ENCODE measurements at regions not wholly inside any gene's neighbourhood (a gene's known extent, or its start where the extent isn't known, plus 50 kb on each side); places are given as distances from the start of the nearest gene placed in this dataset.

DNA sequence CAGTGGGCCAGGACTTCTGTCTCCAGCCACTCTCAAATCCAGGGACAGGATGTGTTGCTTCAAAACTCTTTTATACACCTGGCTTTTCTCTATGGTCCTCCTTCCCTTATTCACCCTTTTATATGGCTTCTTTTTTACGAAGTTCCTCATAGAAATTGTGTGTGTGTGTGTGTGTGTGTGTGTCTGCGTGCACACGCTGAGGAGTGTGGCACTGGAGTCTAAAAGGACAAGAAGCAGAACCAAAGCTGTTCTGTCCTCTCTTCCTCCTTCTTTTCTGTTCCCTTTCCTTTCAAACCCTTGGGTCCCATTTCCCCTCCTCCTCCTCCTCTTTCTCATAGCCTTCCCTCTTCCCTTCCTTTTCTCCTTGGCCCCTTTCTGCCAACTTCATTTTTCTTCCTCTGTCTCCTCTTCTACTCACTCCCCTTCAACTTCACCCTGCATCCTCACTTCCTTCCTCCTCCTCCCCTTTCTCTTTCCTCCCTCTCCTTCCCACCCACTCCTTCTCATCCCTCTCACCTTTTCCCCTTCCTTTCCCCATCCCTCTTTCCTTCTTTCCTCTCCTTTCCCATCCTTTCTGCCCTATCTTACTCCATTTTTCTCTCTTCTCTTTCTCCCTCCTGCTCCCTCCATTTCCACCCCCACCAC lies 360.5 kb downstream of the MID1IP1 start:
- TF ChIP-seq, protein P1, sequence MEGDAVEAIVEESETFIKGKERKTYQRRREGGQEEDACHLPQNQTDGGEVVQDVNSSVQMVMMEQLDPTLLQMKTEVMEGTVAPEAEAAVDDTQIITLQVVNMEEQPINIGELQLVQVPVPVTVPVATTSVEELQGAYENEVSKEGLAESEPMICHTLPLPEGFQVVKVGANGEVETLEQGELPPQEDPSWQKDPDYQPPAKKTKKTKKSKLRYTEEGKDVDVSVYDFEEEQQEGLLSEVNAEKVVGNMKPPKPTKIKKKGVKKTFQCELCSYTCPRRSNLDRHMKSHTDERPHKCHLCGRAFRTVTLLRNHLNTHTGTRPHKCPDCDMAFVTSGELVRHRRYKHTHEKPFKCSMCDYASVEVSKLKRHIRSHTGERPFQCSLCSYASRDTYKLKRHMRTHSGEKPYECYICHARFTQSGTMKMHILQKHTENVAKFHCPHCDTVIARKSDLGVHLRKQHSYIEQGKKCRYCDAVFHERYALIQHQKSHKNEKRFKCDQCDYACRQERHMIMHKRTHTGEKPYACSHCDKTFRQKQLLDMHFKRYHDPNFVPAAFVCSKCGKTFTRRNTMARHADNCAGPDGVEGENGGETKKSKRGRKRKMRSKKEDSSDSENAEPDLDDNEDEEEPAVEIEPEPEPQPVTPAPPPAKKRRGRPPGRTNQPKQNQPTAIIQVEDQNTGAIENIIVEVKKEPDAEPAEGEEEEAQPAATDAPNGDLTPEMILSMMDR (IDR thresholded peaks at IDR 0.05; ENCODE audit: borderline replicate concordance, insufficient read depth, low read depth, low read length) = no peak
- H3K4me3 ChIP-seq (ENCODE audit: low read depth, low read length) = no peak overlapping the region

- H3K4me3 ChIP-seq (ENCODE audit: low read depth, low read length) = no peak overlapping the region
- TF ChIP-seq, protein P1 (IDR thresholded peaks at IDR 0.05; ENCODE audit: borderline replicate concordance, insufficient read depth, low read depth, low read length) = 0 out of 2 replicates have a peak, but pooled peaks have one; percentile 12
Measured at GRCh38 chrX:39162322-39162735, 361.1 kb downstream of the MID1IP1 start.

DNA sequence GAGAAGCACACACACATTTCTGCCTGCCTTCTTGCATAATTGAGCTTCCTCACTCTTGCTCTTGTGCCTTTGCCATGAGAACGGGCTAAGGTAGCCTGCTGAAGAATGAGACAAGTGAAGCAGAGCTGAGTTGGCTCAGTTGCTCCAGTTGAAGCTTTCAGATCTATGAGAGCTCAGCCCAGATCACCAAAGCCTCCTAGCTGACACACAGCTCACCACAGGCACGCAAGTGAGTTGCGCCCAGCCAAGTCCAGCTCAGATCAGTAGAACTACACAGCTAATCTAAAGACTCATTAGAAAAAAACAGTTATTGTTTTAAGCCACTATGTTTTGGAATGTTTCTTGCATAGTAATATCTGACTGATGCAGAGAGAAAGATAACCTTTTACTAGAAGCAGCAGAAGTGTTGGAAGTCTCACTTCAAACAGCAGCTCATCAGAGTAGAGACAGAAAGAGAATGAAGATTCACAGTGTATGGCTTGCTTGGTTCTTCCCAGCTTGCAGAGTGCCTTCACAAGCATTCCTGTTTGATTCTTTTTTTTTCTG lies 362.4 kb downstream of the MID1IP1 start:
- TF ChIP-seq, protein P1 (IDR thresholded peaks at IDR 0.05; ENCODE audit: borderline replicate concordance, insufficient read depth, low read depth, low read length) = no peak

GRCh38 chrX:39164212-39164611 lies 363.0 kb downstream of the MID1IP1 start:
- TF ChIP-seq, protein P1 (IDR thresholded peaks at IDR 0.05; ENCODE audit: borderline replicate concordance, insufficient read depth, low read depth, low read length) = no peak

More for the DNA sequence above, 362.4 kb downstream of the MID1IP1 start:
- no peak overlapping the region for H3K4me3 ChIP-seq (ENCODE audit: low read depth, low read length)

DNA sequence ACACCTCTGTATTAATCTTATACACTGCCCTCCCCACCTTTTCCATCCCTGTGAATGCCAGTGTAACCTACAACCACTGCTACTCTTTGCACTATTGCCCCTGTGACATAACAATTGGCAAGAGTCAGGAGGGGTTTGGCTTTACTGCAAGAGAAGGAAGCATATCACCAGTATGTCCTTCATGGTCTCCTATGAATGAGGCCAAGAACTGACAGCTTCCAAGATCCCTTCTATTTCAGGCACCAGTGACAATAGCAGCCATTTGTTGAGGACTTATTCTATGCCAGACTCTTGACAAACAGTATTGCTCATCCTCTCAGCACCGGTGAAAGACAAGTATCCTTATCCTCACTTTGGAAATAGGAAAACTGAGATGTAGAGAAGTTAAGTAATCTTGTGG lies 363.9 kb downstream of the MID1IP1 start:
- no peak overlapping the region for H3K4me3 ChIP-seq (ENCODE audit: low read depth, low read length)
- TF ChIP-seq, protein P1 (IDR thresholded peaks at IDR 0.05; ENCODE audit: borderline replicate concordance, insufficient read depth, low read depth, low read length) = no peak

More at GRCh38 chrX:39164212-39164611, 363.0 kb downstream of the MID1IP1 start:
- no peak overlapping the region for H3K4me3 ChIP-seq (ENCODE audit: low read depth, low read length)

DNA sequence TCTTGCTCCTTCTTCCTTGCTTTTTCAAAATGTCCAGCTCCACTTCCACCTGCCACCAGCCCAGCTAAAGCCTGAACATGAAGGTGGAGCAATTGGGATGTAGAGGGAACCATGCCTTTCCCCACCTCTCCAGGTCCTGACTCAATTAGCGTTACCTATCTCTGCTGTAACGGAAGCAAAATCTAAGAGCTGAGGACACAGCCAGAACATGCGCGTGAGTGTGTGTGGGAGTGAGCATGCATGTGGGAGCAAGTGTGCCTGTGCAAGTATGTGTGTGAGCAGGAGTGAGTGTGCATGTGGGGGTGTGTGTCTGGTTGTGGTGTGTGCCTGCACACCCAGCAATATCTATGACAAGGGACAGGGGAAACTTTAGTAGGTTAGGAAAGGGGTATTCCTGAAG lies 364.5 kb downstream of the MID1IP1 start:
- TF ChIP-seq, protein P1 (IDR thresholded peaks at IDR 0.05; ENCODE audit: borderline replicate concordance, insufficient read depth, low read depth, low read length) = no peak
- H3K4me3 ChIP-seq (ENCODE audit: low read depth, low read length) = no peak overlapping the region

- TF ChIP-seq, protein P1 (IDR thresholded peaks at IDR 0.05; ENCODE audit: borderline replicate concordance, insufficient read depth, low read depth, low read length) = no peak
- H3K4me3 ChIP-seq (ENCODE audit: low read depth, low read length) = no peak overlapping the region
Measured at GRCh38 chrX:39167791-39168190, 366.5 kb downstream of the MID1IP1 start.

All from GM12875 (cell line).